ENCODE measurements at regions not wholly inside any gene's neighbourhood (a gene's known extent, or its start where the extent isn't known, plus 50 kb on each side); places are given as distances from the start of the nearest gene placed in this dataset.

DNA sequence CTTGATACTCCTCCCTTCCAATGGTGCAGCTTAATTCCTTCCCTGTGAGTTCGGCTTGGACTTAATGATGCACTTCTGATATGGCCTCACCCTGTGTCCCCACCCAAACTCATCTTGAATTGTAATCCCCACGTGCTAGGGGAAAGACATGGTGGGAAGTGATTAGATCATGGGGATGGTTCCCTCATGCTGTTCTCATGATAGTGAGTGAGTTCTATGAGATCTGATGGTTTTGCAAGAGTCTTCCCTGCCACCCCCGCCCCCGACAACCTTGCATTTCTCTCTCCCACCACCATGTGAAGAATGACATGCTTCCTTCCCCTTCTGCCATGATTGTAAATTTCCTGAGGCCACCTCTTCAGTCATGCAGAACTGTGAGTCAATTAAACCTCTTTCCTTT lies 50.3 kb upstream of the HLA-G start:
- Mint-ChIP-seq H3K4me3 (no peak overlapping the region), H3K4me1 (no peaks in the 10 kb centered on the region), H3K9me3 (peaks cover 0 to 18% (median 7%) of the 10 kb centered on the region in 7 donors), H3K36me3 (peaks cover 7% of the 10 kb centered on the region in 2 donors), H3K27me3 (peaks cover 38 to 73% (median 52%) of the 10 kb centered on the region in 3 donors), H3K27ac (no peak overlapping the region)
- no peak for ATAC-seq (ENCODE audit: low read depth in 2 of 2)
- no peak for DNase-seq
